Pancreas (tissue), 10 donors: ENCODE measurements at regions not wholly inside any gene's neighbourhood (a gene's known extent, or its start where the extent isn't known, plus 50 kb on each side); places are given as distances from the start of the nearest gene placed in this dataset.
A peak's percentile ranks its signal among the peaks of the same experiment; 100 is the strongest.

Source experiments
- ATAC-seq, 4 donors: fragments of 200-7000 bp; cut with Tn5 transposase; one replicate each; pipeline versions ENCODE4 v1.8.0 to v1.9.1; 2020; ENCODE audit warnings: mild to moderate bottlenecking in 4 of 4, moderate library complexity in 4 of 4
- DNase-seq, 6 donors: peaks; one replicate each; pipeline ENCODE4 v3.0.0-alpha.2; 2020
- FAIRE-seq: peaks from 2 replicates; lab custom pipeline; 2012; peaks lifted over from hg19 to GRCh38; lab: Jason Lieb, UNC
- H3K27ac ChIP-seq, 4 donors: fragments of 200-600 bp; sonication (generic); 1 replicate in 3 of 4; 2 replicates in 1 of 4; pipeline versions ENCODE4 v1.5.0 to v1.8.0; 2020
- H3K27me3 ChIP-seq, 4 donors: fragments of 200-600 bp; one replicate each; pipeline ENCODE4 v1.8.0; 2021
- H3K36me3 ChIP-seq, 3 donors: fragments of 200-600 bp; sonication (generic) in 1 of 3; one replicate each; pipeline versions ENCODE4 v1.5.0 to v1.8.0; 2020 to 2021
- H3K4me1 ChIP-seq, 3 donors: fragments of 200-600 bp; one replicate each; pipeline ENCODE4 v1.8.0; 2021
- H3K4me3 ChIP-seq, 4 donors: fragments of 200-600 bp; sonication (generic) in 2 of 4; one replicate each; pipeline versions ENCODE4 v1.5.0 to v1.8.0; 2020 to 2021
- H3K9me3 ChIP-seq, 4 donors: fragments of 200-600 bp; one replicate each; pipeline ENCODE4 v1.8.0; 2021
- WGBS, 2 donors: extraction: QIAGEN DNeasy Blood & Tissue Kit; methylation state at CpG; one replicate each; pipeline ENCODE4 v1.1.7; 2013; 5-methylcytosine and 5-hydroxymethylcytosine counted together
- intact Hi-C, 3 donors: fragments of 100-400 bp; cut with DNase I; formaldehyde crosslinking; loops; one replicate each; pipeline versions ENCODE4 v1.11.1 to v1.14.2; 2022
- TF ChIP-seq, protein P1 (sequence below), 4 donors: fragments of 200-600 bp; sonication (generic) in 3 of 4; IDR thresholded peaks; one replicate each; pipeline versions ENCODE4 v1.5.0 to v1.8.0; 2021; ENCODE audit warnings: antibody characterized with exemption in 4 of 4
- donor health status: healthy with polysubstance abuse.
- donor health status: DM: no; HTN: no; CAD: no; lungs with moderate emphysema.
- donor health status: DM: no; HTN: no; CAD: no.
- donor health status: control.
- donor health status: control.
- donor health status: Bipolar disorder and iron deficiency.
- donor health status: DM: yes; HTN: yes; CAD: no.
- donor health status: DM: no; HTN: no; CAD: no.
- donor health status: DM: no; HTN: no; CAD: no.
- donor health status: DM: yes; HTN: yes; CAD: no.

- Histone ChIP-seq H3K27ac (no peak overlapping the region), H3K4me1 (no peaks in the 10 kb centered on the region), H3K9me3 (no peaks in the 10 kb centered on the region), H3K4me3 (no peak overlapping the region), H3K27me3 (no peaks in the 10 kb centered on the region), H3K36me3 (no peaks in the 10 kb centered on the region)
- TF ChIP-seq, protein P1, sequence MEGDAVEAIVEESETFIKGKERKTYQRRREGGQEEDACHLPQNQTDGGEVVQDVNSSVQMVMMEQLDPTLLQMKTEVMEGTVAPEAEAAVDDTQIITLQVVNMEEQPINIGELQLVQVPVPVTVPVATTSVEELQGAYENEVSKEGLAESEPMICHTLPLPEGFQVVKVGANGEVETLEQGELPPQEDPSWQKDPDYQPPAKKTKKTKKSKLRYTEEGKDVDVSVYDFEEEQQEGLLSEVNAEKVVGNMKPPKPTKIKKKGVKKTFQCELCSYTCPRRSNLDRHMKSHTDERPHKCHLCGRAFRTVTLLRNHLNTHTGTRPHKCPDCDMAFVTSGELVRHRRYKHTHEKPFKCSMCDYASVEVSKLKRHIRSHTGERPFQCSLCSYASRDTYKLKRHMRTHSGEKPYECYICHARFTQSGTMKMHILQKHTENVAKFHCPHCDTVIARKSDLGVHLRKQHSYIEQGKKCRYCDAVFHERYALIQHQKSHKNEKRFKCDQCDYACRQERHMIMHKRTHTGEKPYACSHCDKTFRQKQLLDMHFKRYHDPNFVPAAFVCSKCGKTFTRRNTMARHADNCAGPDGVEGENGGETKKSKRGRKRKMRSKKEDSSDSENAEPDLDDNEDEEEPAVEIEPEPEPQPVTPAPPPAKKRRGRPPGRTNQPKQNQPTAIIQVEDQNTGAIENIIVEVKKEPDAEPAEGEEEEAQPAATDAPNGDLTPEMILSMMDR (IDR thresholded peaks at IDR 0.05) = no peak
- intact Hi-C loops = no loop called here
- WGBS, 2 donors = 69 to 75% methylated on average over 4 of the region's 4 CpGs
- ATAC-seq = peak in 3 of 4 donors; percentile 53 to 82 (median 80)
- DNase-seq = no peak
- FAIRE-seq = no peak
These were observed 476.9 kb downstream of the MIAT start for GRCh38 chr22:27134315-27134701.

- no peak for DNase-seq
- H3K36me3 ChIP-seq = no peaks in the 10 kb centered on the region
- no peaks in the 10 kb centered on the region for H3K4me1 ChIP-seq
- no peak overlapping the region for H3K27ac ChIP-seq
- H3K27me3 ChIP-seq = no peaks in the 10 kb centered on the region
- ATAC-seq = peak in 1 of 4 donors; percentile 29
- no peaks in the 10 kb centered on the region for H3K9me3 ChIP-seq
- TF ChIP-seq, protein P1 (IDR thresholded peaks at IDR 0.05) = no peak
- no peak overlapping the region for H3K4me3 ChIP-seq
- FAIRE-seq = no peak
- 46 to 54% methylated on average over 7 of the region's 7 CpGs for WGBS, 2 donors
- intact Hi-C loops = no loop called here
These were observed 477.9 kb downstream of the MIAT start for GRCh38 chr22:27135031-27135981.

- Histone ChIP-seq H3K27me3 (no peaks in the 10 kb centered on the region), H3K4me1 (no peaks in the 10 kb centered on the region), H3K36me3 (no peaks in the 10 kb centered on the region), H3K27ac (no peak overlapping the region), H3K4me3 (no peak overlapping the region), H3K9me3 (no peaks in the 10 kb centered on the region)
- WGBS, 2 donors = 86 to 91% methylated on average over 2 of the region's 2 CpGs
- FAIRE-seq (no peak), DNase-seq (no peak), ATAC-seq (no peak)
- intact Hi-C loops = no loop called here
- TF ChIP-seq, protein P1 (IDR thresholded peaks at IDR 0.05) = no peak
These were observed 479.2 kb downstream of the MIAT start for GRCh38 chr22:27136596-27136995.

- Histone ChIP-seq H3K27me3 (no peaks in the 10 kb centered on the region), H3K4me1 (no peaks in the 10 kb centered on the region), H3K36me3 (no peaks in the 10 kb centered on the region), H3K4me3 (no peak overlapping the region), H3K9me3 (no peaks in the 10 kb centered on the region), H3K27ac (no peak overlapping the region)
- FAIRE-seq (no peak), ATAC-seq (no peak), DNase-seq (no peak)
- WGBS, 2 donors = 61 to 74% methylated on average over 13 of the region's 13 CpGs
- TF ChIP-seq, protein P1 (IDR thresholded peaks at IDR 0.05) = no peak
- intact Hi-C loops = no loop called here
These were observed 480.5 kb downstream of the MIAT start for GRCh38 chr22:27137871-27138337.

GRCh38 chr22:27138471-27138870, 481.1 kb downstream of the MIAT start:
- WGBS, 2 donors = 77% methylated on average over 7 of the region's 7 CpGs
- Histone ChIP-seq H3K36me3 (no peaks in the 10 kb centered on the region), H3K4me1 (no peaks in the 10 kb centered on the region), H3K9me3 (no peaks in the 10 kb centered on the region), H3K27me3 (no peaks in the 10 kb centered on the region), H3K4me3 (no peak overlapping the region), H3K27ac (no peak overlapping the region)
- intact Hi-C loops = no loop called here
- TF ChIP-seq, protein P1 (IDR thresholded peaks at IDR 0.05) = no peak
- no peak for FAIRE-seq
- ATAC-seq = no peak
- no peak for DNase-seq
